Mucosa of descending colon (tissue), 3 donors: ENCODE measurements at regions not wholly inside any gene's neighbourhood (a gene's known extent, or its start where the extent isn't known, plus 50 kb on each side); places are given as distances from the start of the nearest gene placed in this dataset.

Experiments used
- ATAC-seq: fragments of 200-7000 bp; cut with Tn5 transposase; one replicate; pipeline ENCODE4 v1.9.1; 2020; ENCODE audit warnings: mild to moderate bottlenecking, moderate library complexity
- DNase-seq, 3 donors: peaks; one replicate each; pipeline ENCODE4 v3.0.0-alpha.2; 2020
- H3K36me3 ChIP-seq: fragments of 200-600 bp; one replicate; pipeline ENCODE4 v1.8.0; 2021; ENCODE audit warnings: low read depth, mild to moderate bottlenecking
- H3K4me1 ChIP-seq: fragments of 200-600 bp; one replicate; pipeline ENCODE4 v1.8.0; 2021; ENCODE audit warnings: low read depth, mild to moderate bottlenecking
- H3K4me3 ChIP-seq: fragments of 200-600 bp; one replicate; pipeline ENCODE4 v1.8.0; 2021; ENCODE audit warnings: mild to moderate bottlenecking
- H3K9me3 ChIP-seq: fragments of 200-600 bp; one replicate; pipeline ENCODE4 v1.8.0; 2021; ENCODE audit warnings: mild to moderate bottlenecking
- intact Hi-C, 2 donors: fragments of 100-400 bp; cut with DNase I in 1 of 2; cut with micrococcal nuclease in 1 of 2; formaldehyde crosslinking; loops; one replicate each; pipeline versions ENCODE4 v1.11.0 to v1.11.1; 2022; cut with DNase I, micrococcal nuclease
- microRNA-seq: library from miRNA; unstranded; fragments of <30 nt; microRNA quantifications from one replicate; pipeline ENCODE4, GENCODE V29; 2019
- TF ChIP-seq, protein P1 (sequence below): fragments of 200-600 bp; IDR thresholded peaks from one replicate; pipeline ENCODE4 v1.8.0; 2022; ENCODE audit warnings: antibody characterized with exemption, mild to moderate bottlenecking
- donor health status: DM: no; HTN: no; CAD: no; lungs with moderate emphysema.
- donor health status: DM: no; HTN: no; CAD: no.
- donor health status: DM: no; HTN: yes; CAD: no.

- TF ChIP-seq, protein P1, sequence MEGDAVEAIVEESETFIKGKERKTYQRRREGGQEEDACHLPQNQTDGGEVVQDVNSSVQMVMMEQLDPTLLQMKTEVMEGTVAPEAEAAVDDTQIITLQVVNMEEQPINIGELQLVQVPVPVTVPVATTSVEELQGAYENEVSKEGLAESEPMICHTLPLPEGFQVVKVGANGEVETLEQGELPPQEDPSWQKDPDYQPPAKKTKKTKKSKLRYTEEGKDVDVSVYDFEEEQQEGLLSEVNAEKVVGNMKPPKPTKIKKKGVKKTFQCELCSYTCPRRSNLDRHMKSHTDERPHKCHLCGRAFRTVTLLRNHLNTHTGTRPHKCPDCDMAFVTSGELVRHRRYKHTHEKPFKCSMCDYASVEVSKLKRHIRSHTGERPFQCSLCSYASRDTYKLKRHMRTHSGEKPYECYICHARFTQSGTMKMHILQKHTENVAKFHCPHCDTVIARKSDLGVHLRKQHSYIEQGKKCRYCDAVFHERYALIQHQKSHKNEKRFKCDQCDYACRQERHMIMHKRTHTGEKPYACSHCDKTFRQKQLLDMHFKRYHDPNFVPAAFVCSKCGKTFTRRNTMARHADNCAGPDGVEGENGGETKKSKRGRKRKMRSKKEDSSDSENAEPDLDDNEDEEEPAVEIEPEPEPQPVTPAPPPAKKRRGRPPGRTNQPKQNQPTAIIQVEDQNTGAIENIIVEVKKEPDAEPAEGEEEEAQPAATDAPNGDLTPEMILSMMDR, result no peak
- intact Hi-C loops, result no loop called here
- ATAC-seq (no peak), DNase-seq (no peak)
- Histone ChIP-seq H3K36me3 (no peaks in the 10 kb centered on the region), H3K4me1 (no peaks in the 10 kb centered on the region), H3K4me3 (no peak overlapping the region), H3K9me3 (no peaks in the 10 kb centered on the region)
Measured at GRCh38 chr3:31482493-31483200, 50.1 kb upstream of the STT3B start.

Small RNAs in the stretch of these regions (microRNA-seq; reads per million reads assigned to microRNA genes)
- gene MIR466, result 1.2 reads per million
